ENCODE measurements at regions not wholly inside any gene's neighbourhood (a gene's known extent, or its start where the extent isn't known, plus 50 kb on each side); places are given as distances from the start of the nearest gene placed in this dataset.

GRCh38 chr5:29085142-29085541 is 2046.8 kb upstream of the CDH9 start:
- TF ChIP-seq POLR2A (IDR thresholded peaks at IDR 0.05; ENCODE audit: low read depth, low read length), result no peak
- no peak for TF ChIP-seq FOS (IDR thresholded peaks at IDR 0.05; ENCODE audit: borderline replicate concordance, insufficient read depth, low read length)
- no peak for TF ChIP-seq POLR2AphosphoS5 (IDR thresholded peaks at IDR 0.05; ENCODE audit: insufficient read depth, low read depth, low read length)
- TF ChIP-seq MYC (IDR thresholded peaks at IDR 0.05; ENCODE audit: low read depth, low read length), result no peak
- TF ChIP-seq, protein P1, sequence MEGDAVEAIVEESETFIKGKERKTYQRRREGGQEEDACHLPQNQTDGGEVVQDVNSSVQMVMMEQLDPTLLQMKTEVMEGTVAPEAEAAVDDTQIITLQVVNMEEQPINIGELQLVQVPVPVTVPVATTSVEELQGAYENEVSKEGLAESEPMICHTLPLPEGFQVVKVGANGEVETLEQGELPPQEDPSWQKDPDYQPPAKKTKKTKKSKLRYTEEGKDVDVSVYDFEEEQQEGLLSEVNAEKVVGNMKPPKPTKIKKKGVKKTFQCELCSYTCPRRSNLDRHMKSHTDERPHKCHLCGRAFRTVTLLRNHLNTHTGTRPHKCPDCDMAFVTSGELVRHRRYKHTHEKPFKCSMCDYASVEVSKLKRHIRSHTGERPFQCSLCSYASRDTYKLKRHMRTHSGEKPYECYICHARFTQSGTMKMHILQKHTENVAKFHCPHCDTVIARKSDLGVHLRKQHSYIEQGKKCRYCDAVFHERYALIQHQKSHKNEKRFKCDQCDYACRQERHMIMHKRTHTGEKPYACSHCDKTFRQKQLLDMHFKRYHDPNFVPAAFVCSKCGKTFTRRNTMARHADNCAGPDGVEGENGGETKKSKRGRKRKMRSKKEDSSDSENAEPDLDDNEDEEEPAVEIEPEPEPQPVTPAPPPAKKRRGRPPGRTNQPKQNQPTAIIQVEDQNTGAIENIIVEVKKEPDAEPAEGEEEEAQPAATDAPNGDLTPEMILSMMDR (IDR thresholded peaks at IDR 0.05; ENCODE audit: extremely low read depth in 1 of 2, insufficient read depth in 1 of 2, low read depth in 1 of 2, low read length in 2 of 2), result no peak
- no peak for TF ChIP-seq EZH2 (IDR thresholded peaks at IDR 0.05; ENCODE audit: borderline replicate concordance, low read depth, low read length, severe bottlenecking)
- H3K27me3 ChIP-seq (ENCODE audit: control insufficient read depth in 2 of 2, insufficient read depth in 2 of 2, low read length in 2 of 2), result no peaks in the 10 kb centered on the region
- H3K4me1 ChIP-seq (ENCODE audit: control insufficient read depth, extremely low read depth, insufficient read depth, low read length), result no peaks in the 10 kb centered on the region
- no peak overlapping the region for H3K27ac ChIP-seq (ENCODE audit: insufficient read depth, low read depth, low read length)
- BruUV-seq (replicated peaks), result no TSS peak
- dilution Hi-C loops (cut with MboI; ENCODE audit: extremely low pct_ligation_motif_present, low sequenced_read_pairs), result no loop called here
- H2AFZ ChIP-seq (ENCODE audit: low read depth, low read length), result no peak overlapping the region
- ChIA-PET POLR2A (no interaction called here), CTCF (no interaction called here)
- no peaks in the 10 kb centered on the region for H3K79me2 ChIP-seq (ENCODE audit: control insufficient read depth, insufficient read depth, low read length)
- no peaks in the 10 kb centered on the region for H3K9me1 ChIP-seq (replicated peaks; ENCODE audit: control insufficient read depth, extremely low read depth, insufficient read depth, low read length)
- peaks cover 2% of the 10 kb centered on the region for H3K9me3 ChIP-seq (replicated peaks; ENCODE audit: control insufficient read depth, insufficient read depth, low read length)
- no peak overlapping the region for H3K4me3 ChIP-seq (replicated peaks in 1 of 3; ENCODE audit: insufficient read depth in 1 of 3, low read depth in 1 of 3, low read length in 3 of 3)
- no peaks in the 10 kb centered on the region for H3K36me3 ChIP-seq (ENCODE audit: control insufficient read depth in 2 of 2, extremely low read depth in 1 of 2, insufficient read depth in 2 of 2, low read length in 2 of 2)
- H3K4me2 ChIP-seq (ENCODE audit: insufficient read depth, low read length), result no peak overlapping the region
- no peak for DNase-seq (ENCODE audit: low read depth, low spot score)
- intact Hi-C loops (cut with micrococcal nuclease), result no loop called here
- FAIRE-seq, result no peak
- no peaks in the 10 kb centered on the region for H4K20me1 ChIP-seq (replicated peaks; ENCODE audit: control insufficient read depth, extremely low read depth, insufficient read depth, low read length)
- H3K9ac ChIP-seq (replicated peaks; ENCODE audit: extremely low read depth, insufficient read depth, low read length), result no peak overlapping the region

GRCh38 chr5:29079771-29080170 is 2041.4 kb upstream of the CDH9 start:
- no peak for FAIRE-seq
- dilution Hi-C loops (cut with MboI; ENCODE audit: extremely low pct_ligation_motif_present, low sequenced_read_pairs), result no loop called here

More at GRCh38 chr5:29079771-29080170, 2041.4 kb upstream of the CDH9 start:
- Histone ChIP-seq H3K4me1 (ENCODE audit: control insufficient read depth, extremely low read depth, insufficient read depth, low read length) (no peaks in the 10 kb centered on the region), H3K4me2 (ENCODE audit: insufficient read depth, low read length) (no peak overlapping the region), H3K27me3 (ENCODE audit: control insufficient read depth in 2 of 2, insufficient read depth in 2 of 2, low read length in 2 of 2) (no peaks in the 10 kb centered on the region), H3K79me2 (ENCODE audit: control insufficient read depth, insufficient read depth, low read length) (no peaks in the 10 kb centered on the region), H2AFZ (ENCODE audit: low read depth, low read length) (no peak overlapping the region), H3K36me3 (ENCODE audit: control insufficient read depth in 2 of 2, extremely low read depth in 1 of 2, insufficient read depth in 2 of 2, low read length in 2 of 2) (no peaks in the 10 kb centered on the region), H3K4me3 (replicated peaks in 1 of 3; ENCODE audit: insufficient read depth in 1 of 3, low read depth in 1 of 3, low read length in 3 of 3) (no peak overlapping the region), H3K27ac (ENCODE audit: insufficient read depth, low read depth, low read length) (no peak overlapping the region), H4K20me1 (replicated peaks; ENCODE audit: control insufficient read depth, extremely low read depth, insufficient read depth, low read length) (no peaks in the 10 kb centered on the region), H3K9ac (replicated peaks; ENCODE audit: extremely low read depth, insufficient read depth, low read length) (no peak overlapping the region), H3K9me1 (replicated peaks; ENCODE audit: control insufficient read depth, extremely low read depth, insufficient read depth, low read length) (no peaks in the 10 kb centered on the region), H3K9me3 (replicated peaks; ENCODE audit: control insufficient read depth, insufficient read depth, low read length) (peaks cover 3% of the 10 kb centered on the region)
- no TSS peak for BruUV-seq (replicated peaks)
- DNase-seq (ENCODE audit: low read depth, low spot score), result no peak
- ChIA-PET POLR2A (no interaction called here), CTCF (no interaction called here)
- no peak for TF ChIP-seq POLR2A (IDR thresholded peaks at IDR 0.05; ENCODE audit: low read depth, low read length)
- TF ChIP-seq EZH2 (IDR thresholded peaks at IDR 0.05; ENCODE audit: borderline replicate concordance, low read depth, low read length, severe bottlenecking), result no peak
- no peak for TF ChIP-seq JUN (IDR thresholded peaks at IDR 0.05; ENCODE audit: borderline replicate concordance, insufficient read depth, insufficient read length, low read depth)
- TF ChIP-seq POLR2AphosphoS5 (IDR thresholded peaks at IDR 0.05; ENCODE audit: insufficient read depth, low read depth, low read length), result no peak
- intact Hi-C loops (cut with micrococcal nuclease), result no loop called here

Data from endothelial cell of umbilical vein (primary cell).